ENCODE measurements at regions not wholly inside any gene's neighbourhood (a gene's known extent, or its start where the extent isn't known, plus 50 kb on each side); places are given as distances from the start of the nearest gene placed in this dataset.

DNA sequence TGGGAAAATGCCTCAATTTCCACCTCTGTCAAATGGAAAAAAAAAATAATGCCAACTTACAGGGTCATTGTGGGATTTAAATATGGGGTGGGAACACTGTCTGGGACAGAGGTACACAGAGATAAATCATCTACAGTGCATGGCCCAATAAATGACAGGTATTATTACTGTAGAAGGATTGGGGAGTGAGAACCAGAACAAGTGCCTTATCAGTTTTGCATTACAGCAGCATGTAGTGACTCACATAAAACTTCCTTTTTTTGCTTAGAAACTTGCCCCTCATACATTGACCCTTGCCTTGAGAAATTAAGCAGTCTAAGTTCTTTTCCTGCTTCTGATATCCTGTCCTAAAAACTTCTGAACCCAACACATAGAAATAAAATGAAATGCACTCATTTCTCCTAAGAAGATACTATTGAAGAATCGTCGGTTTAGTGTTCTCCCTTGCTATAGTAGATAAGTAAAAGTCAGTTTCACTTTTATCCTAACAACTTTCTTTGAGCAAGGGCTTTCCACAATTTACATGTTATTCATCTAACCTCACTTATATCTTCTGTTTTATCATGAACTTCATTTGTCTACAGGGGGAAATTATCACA, 121.0 kb upstream of the HAAO start:
- DNase-seq, result no peak

DNA sequence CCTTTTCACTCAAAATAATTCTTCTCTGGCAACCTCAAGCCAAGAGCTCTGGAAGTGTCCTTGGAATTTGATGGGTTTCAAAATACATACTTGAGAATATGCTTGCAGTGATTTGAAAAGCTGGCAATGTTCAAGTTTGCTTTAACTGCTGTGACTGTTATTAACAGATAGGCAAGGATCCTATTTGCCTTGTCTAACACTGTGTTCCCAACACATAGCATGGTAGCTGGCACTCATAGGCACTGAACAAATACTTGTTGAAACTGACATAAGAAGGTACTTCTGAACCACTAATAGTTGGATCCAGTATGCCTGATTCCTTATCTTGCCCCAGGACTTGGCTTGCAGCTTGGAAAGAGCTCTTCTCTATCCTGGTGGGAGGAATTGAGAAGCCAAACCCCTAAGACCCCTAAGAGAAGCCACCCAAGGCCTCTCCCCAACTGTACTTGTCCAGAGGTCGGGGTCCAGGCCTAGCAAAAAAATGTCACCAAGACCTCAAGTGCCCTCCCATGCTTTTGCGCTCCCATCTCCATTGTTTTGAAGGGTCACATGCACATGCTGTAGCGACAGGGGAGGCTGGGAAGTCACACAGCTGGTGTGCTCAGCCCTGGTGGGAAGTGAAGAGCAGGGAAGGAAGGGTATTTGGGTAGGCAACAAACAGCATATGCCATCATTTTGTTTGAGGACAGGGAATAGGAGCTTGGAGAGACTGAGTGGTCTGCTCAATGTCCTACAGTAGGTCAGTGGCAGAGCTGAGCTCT, 118.4 kb upstream of the HAAO start:
- DNase-seq, result no peak

DNA sequence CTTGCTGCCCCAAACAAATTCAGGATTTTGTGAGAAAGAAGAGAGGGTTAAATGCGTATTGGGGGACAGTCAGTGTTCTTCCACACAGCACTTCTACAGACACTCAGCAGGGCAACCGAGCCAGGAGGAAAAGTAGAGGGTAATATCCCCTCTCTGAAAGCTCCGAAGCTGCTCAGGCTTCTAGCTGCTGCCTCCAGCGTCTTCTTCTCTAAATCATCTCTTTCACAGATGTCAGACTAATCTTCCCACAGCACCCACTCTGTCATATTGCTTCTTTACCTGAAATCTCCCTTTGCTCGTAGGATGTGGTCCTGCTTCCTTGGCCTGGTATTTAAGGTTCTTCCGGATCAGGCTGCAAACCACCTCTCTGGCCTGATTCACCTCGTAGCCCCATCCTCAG, 117.6 kb upstream of the HAAO start:
- DNase-seq, result no peak

DNA sequence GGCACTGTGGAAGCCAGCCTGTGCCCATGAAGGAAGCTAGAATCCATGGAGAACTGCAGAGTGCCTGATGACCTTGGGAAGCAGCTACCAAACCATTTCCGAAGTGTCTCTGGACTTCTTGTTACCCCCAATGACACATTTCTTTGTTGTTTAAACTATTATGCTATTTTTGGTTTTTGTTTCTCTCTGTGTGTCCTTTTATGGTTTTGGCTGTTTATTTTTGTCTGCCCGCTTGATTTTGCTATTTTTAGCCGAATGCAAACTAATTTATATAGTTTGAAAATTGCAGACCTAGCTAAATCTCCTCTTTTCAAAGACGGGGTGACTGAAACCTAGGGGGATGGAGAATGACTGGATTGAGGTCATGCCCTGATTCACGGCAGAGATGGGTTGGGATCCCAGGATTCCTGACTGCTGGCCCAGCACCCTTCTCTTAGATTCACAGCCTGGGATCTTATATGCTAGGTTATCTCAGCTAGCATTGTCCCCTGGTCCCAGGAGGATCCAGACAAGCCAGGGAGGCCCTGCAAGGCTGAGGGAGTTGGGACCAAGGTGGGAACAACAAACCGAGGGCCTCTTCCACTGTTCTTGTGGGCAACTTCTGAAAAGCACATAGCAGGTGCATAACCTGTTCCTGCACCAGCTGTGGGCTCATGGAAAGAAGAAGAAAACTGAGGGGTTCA, 116.3 kb upstream of the HAAO start:
- no peak for DNase-seq

DNA sequence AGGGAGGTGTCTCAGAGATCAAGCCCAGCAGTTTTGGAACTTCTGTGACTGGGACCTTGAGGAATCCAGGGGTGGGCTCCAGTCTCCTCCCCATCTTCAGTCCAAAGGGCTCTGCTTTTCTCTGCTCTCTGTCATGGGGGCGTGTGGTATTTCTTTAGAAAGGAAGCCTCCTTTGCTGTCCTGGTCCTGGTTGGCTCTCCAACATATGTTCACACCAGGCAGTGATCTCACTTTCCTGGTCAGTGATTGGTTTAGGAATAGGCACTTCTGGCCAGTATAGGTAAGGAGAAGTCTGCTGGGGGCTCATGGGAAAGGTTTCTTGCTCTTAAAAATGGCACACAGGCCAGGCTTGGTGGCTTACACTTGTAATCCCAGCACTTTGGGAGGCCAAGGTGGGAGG, 115.5 kb upstream of the HAAO start:
- no peak for DNase-seq

DNA sequence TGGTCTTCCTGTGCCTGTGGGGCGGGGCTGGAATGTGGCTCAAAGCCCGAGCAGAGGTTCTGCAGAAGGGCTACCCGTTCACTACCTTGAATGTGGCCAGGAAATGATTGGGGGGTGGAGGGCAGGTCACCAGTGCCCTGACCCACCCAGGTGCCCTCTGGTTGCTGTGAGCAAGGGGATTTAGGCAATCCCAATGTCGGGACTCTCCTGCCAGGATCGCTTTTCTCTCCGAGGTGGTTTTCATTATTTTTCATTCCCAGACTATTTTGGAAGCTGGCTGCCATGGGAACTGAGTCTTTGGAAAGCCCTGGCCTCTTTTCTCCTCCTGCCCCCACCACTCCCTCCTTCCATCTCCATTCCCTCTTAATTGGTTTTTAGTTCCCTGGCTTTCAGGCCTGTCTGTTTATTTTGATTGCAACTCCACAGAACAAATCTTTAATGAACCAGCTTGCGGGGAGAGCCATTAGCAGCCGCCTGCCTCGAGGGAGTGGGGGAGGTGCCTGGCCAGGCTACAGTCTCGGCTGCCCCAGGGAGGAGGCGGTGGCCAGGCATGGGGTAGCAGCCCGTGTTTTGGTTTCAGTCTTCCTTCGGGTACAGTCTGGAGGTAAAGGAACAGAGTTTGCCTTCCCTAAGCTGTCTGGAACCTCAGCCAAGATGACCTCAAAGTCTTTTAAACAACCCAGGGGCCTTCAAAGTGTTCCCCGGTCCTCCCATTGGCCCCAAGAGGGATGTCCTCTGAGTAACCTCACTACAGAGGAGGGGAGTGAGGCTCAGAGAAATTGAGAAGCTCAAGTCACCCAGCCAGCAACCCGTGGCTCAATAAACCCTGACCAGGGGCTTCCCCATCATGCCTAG, 114.4 kb upstream of the HAAO start:
- no peak for DNase-seq

DNA sequence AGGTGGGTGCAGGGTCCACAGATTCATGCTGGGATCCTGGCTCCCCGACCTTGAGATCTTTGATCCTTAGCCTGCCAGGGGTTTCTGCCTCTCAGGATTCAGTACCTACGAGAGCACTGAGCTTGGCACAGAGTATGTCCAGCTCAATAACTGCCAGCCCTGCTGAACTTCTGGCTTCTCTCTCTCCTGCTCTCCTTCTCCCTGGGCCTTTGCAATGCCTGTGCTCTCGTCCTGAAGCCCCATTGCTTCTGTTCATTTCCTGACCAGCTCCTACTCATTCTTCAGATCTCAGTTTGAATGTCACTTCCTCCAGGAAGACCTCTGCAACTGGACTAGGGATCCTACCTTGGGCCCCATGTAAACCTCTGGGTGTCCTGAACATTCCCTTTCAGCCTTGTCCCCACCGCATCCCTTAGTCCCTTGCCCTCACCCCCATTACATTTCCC, 113.8 kb upstream of the HAAO start:
- no peak for DNase-seq

DNA sequence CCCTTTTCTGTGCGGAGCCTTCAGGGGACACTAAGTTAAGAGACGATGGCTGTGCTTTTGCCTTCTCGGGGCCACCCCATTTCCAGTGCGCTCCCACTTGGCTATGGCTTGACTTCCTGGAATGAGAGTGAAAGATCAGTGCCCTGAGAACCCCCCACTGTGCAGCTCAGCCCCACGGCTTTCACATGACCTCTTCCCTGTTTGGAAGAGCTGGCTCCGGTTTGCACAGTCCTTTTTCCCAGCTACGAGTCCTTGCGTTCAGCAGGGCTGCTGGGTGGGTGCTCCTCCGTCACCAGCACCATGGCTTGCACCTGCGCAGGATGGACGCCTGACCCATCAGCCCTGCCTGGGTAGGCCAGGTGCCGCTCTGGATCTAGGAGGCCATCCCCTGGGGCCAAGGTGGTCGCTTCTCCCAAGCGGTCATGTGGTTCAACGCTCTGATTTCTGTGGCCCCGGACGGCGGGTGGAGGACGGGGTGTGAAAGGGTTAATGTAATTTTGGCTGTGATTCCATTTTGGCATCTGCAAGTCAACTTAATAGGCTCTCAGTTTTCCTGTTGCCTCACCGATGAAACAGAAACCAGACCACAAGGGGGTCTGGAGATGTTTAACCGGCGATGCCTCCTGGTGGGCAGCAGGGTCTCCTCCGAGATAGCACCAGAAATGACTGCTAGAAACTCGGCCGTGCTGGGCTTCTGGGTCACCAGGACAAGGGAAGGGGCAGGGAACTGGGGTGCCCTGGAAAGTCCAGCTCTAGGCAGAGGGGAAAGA, 113.1 kb upstream of the HAAO start:
- DNase-seq, result no peak

DNA sequence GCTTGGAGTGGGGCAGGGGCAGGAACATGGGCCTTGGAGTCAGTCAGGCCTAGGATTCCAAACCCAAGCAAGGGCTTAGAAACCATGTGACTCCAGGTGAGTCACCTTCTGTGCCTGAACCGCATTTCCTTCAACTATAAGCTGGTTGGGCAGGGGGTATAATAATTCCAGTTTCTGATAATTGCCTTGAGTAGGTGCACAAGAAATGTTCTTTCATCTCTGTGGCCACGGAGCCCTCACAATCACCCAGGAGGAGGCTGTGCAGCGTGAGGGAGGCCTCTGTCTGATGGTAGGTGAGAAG, 112.1 kb upstream of the HAAO start:
- no peak for DNase-seq

DNA sequence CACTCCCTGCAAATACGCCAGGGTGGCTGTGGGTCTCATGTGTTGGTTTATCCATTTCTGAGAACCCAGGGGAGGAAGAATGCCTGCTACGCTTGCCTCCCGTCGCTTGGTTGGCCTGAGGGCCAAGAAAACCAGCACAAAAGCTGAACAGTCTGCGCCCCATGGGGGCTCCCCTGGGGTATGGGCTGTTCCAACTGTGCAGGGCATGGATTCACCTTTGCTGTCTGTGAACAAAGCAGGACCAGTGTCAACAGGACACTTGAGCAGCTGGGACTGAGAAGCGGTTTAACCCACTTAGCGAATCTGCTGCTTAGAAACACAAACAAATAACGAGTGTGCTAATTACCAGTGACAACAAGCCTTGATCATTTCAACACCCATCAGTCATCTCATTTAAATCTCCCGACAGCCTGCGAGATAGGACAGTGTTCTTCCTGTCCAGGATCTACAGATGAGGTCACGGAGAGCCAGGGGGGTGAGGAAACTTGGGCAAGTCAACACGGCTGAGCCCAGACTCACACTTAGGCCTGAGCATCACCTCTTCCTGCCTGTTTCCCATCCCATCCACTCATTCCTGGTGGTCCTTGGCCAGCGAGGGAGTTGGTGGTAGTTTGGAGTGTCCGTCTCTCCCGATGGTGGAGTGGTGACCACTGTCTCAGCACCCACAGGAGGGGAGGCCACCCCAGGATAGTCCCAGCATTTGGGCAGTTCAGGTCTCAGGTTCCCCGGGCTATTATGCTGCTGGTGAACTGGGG, 111.6 kb upstream of the HAAO start:
- no peak for DNase-seq

DNA sequence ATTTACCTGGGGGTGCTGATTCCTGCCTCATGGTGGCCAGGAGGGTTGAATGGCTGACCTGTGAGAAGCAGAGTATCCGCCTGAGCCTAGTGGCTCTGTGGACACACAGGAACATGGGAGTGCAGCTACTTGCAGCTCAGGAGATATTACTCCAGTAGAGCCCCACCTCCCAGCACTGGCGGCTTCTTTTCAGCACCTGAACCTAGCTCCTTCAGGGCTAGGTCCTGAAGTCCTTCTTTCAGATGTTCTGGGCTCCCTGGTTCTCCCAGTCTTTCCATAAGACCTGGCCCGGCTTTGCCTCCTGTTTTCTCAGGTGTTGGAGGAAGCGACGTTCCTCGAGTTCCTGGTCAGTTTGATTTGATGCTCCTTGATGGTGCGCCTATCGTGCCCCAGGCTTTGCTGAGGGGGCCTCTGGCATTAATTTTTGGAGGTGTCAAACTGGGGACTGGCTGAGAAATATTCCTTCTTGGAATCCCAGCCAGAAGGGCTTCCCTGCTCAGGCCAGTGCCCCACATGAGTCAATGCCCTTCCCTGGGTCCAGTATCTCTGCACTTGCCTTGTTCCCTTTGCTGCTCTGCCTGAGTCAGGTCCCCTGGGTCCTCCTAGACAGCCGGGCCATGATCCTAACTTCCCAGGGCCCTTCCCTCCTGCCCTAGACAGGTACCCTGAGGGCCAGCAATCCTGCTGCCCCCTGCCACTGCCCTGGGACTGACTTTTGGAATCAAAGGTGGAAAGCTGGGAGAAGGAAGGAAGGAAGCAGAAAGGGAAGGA, 110.7 kb upstream of the HAAO start:
- no peak for DNase-seq

DNA sequence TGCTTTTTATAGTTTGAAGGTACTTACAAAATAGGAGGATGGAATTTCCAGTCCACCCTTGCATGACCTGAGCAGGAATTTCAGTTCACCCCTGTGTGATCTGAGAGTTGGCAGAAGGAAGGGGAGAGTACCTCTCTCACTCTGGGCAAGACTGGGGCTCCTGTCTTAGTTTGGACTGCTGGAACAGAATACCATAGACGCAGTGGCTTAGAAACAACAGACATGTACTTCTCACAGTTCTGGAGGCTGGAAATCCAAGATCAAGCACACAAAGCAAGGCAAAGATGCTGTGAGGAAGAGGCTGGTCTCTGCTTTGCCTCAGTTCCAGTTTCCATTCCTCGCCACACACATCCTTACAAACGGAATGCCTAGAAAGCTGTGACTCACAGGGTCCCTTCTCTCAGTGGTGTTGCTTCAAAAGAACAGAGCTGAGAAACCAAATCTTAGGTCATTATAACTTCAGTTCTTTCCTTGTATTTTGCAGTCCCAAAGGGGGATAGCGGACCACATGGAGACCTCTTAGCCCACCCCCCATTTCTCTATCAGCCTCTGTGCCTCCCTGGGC, 108.8 kb upstream of the HAAO start:
- no peak for DNase-seq

DNA sequence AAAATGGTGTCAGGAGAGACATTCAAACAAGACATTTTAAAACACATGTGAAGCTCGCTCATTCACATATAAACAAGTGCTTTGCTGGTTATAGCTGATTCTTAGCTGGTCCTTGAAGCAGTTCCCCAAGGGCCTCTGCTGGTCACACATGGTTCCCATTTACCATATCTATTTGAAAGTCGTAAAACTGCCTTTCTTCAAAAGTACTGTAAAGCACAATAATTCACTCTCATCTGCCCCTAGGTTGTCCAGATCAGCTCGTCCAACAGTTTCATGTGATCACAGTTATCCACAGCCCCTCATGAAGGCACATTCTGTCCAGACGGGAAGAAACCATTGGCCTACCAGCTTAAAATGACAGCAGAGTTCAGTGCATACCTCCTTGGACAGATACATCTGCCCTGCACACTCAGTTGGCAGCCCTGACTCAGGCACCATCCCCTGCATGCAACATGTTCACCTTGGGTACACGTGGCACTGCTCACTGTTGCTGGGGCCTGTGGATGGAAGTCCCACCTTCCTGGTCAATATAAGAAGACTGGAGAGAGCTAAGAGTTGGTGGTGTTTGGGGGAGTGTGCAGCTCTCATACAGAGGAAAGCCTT, 108.0 kb upstream of the HAAO start:
- no peak for DNase-seq

DNA sequence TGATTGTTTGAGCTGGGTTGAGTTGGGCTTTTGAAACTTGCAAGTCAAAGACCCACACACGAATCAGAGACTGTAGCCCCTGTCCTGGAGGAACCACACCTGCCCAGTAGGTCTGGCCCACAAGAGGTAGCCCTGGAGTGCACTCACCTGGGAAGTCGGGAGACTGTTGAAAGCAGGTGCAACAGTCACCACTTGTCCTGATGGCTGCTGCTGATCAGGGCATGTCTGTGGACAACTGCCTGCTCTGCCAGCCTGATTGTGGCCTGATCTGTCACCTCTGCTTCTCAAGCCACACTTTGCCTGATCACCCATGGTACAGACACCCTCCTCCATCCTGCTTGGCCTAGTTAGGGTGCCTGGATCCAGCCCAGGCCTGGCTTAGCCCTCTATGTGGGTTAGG, 105.0 kb upstream of the HAAO start:
- no peak for DNase-seq

DNA sequence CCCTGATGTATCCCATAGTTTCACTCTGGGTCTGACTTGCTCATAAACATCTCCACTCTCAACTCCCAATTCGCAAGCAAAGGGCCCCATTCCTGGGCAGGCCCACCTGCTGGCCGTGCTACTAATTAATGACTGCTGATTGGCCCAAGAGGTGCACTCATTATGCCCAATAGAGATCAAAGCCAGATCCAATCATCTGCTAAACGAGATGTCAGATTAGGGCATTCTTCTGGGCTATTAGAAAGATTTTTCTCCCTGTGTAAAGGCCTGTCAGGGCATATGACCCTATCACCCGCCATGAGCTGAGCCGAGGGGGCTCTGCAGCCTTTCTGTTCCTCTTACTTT, 103.4 kb upstream of the HAAO start:
- no peak for DNase-seq

DNA sequence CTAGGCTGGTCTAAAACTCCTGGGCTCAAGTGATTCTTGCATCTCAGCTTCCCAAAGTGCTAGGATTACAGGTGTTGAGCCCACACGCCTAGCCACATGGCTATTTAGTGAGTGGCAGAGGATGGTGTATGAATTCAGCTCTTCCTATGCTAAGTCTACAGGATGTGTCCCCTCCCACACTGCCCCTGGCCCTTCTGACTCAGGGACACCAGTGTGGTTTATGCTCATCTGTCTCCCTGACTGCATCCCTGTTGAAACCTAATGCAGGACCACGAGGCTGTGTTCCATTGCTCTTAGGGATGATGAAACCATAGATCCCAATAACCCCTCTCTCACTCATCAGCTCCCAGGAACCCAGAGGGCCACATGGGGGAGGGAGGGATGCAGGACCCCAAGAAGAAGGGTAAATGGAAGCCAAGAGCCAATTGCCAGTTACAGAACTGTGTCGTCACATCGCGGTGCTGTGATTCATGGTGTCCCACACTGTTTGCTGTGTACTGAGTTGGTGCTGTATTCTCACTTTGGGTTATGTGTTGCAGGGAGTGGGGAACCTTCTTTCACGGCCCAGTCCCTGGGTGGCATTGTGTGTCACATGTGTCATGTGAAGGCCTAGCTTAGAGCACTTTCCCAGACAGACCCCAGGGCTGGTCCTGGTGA, 102.9 kb upstream of the HAAO start:
- DNase-seq, result no peak

DNA sequence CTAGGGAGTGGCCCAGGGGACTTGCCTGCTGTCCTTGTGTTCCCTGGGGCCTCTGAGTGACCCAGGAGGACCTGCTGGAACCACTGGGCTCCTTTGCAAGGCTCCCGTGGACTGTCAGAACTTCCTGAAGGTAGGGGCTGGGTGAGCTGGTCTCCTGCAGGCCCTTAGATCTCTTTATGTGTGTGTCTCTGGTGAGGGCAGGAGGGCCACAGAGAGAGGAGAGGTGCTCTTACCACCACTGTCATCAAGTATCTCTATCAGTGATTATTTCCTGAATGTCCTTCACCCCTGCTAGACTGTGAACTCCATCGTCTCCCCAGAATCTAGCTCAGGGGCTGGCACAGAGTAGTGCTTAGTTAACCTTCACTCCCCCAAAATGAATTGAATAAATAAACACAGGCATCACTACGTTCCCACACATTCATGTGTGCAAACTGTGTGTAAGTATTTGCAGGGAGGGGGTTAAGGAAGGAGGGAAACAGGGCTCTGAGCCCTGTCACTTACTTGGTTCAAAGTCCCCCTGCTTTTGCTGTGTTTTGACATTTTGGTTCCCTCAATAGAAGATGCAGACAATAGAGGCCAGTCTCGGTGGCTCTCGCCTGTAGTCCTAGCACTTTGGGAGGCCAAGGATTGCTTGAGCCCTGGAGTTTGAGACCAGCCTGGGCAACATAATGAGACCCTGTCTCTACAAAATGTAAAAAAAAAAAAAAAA, 100.8 kb upstream of the HAAO start:
- DNase-seq, result no peak

DNA sequence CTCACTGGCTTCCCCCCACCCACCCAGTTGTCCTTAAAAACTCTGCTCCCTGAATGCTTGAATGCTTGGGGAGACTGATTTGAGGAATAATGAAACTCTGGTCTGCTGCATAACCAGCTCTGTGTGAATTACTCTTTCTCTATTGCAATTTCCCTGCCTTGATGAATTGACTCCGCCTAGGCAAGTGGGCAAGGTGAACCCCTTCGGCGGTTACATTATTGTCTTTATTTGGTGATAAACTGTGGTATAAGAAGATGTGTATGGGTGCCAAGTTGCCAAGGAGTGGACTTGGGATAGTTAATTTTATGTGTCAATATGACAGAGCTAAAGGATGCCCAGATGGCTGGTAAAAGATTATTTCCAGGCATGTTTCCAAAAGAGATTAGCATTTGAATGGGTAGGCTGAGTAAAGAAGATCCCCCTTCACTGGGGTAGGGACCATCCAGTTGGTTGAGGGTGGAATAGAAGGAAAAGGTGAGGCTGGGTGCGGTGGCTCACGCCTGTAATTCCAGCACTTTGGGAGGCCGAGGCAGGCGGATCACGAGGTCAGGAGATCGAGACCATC, 98.5 kb upstream of the HAAO start:
- DNase-seq, result no peak
